T-helper 1 cell treated with Interleukin-12 subunit alpha and Interleukin-12 subunit beta and Interleukin-4 antibody, amounts not matched to agents 30 ng/mL and 1 ng/mL, for 36 hours (primary cell): ENCODE measurements at regions not wholly inside any gene's neighbourhood (a gene's known extent, or its start where the extent isn't known, plus 50 kb on each side); places are given as distances from the start of the nearest gene placed in this dataset.

Experiments used
- intact Hi-C: fragments of 100-400 bp; cut with micrococcal nuclease; formaldehyde crosslinking; loops from one replicate; pipeline ENCODE4 v1.15.1; 2024

GRCh38 chr5:2919310-2920018 lies 168.0 kb upstream of the IRX2 start:
- intact Hi-C loops, result no loop called here

- intact Hi-C loops, result no loop called here
These were observed 166.0 kb upstream of the IRX2 start for GRCh38 chr5:2917524-2917923.

- intact Hi-C loops, result no loop called here
These were observed 165.6 kb upstream of the IRX2 start for GRCh38 chr5:2917093-2917492.

- intact Hi-C loops, result no loop called here
These were observed 164.7 kb upstream of the IRX2 start for GRCh38 chr5:2916076-2916682.

- intact Hi-C loops, result no loop called here
These were observed 163.6 kb upstream of the IRX2 start for GRCh38 chr5:2914981-2915484.

- intact Hi-C loops, result no loop called here
These were observed 162.7 kb upstream of the IRX2 start for GRCh38 chr5:2914022-2914661.

GRCh38 chr5:2913281-2913680 lies 161.8 kb upstream of the IRX2 start:
- intact Hi-C loops, result no loop called here

- intact Hi-C loops, result no loop called here
These were observed 161.3 kb upstream of the IRX2 start for GRCh38 chr5:2912741-2913140.

- intact Hi-C loops, result no loop called here
These were observed 159.1 kb upstream of the IRX2 start for GRCh38 chr5:2910401-2911175.

- intact Hi-C loops, result no loop called here
These were observed 157.6 kb upstream of the IRX2 start for GRCh38 chr5:2909035-2909434.

GRCh38 chr5:2908086-2908485 lies 156.6 kb upstream of the IRX2 start:
- intact Hi-C loops, result no loop called here

- intact Hi-C loops, result no loop called here
These were observed 155.0 kb upstream of the IRX2 start for GRCh38 chr5:2906302-2907090.

GRCh38 chr5:2905741-2906140 lies 154.3 kb upstream of the IRX2 start:
- intact Hi-C loops, result no loop called here

- intact Hi-C loops, result no loop called here
These were observed 153.5 kb upstream of the IRX2 start for GRCh38 chr5:2904956-2905355.

GRCh38 chr5:2904399-2904798 lies 152.9 kb upstream of the IRX2 start:
- intact Hi-C loops, result no loop called here

- intact Hi-C loops, result no loop called here
These were observed 152.2 kb upstream of the IRX2 start for GRCh38 chr5:2903451-2904395.

GRCh38 chr5:2902742-2903297 lies 151.3 kb upstream of the IRX2 start:
- intact Hi-C loops, result no loop called here

GRCh38 chr5:2902186-2902585 lies 150.7 kb upstream of the IRX2 start:
- intact Hi-C loops, result no loop called here

- intact Hi-C loops, result no loop called here
These were observed 150.0 kb upstream of the IRX2 start for GRCh38 chr5:2901511-2901910.

- intact Hi-C loops, result no loop called here
These were observed 149.6 kb upstream of the IRX2 start for GRCh38 chr5:2901096-2901495.
